ENCODE measurements at regions not wholly inside any gene's neighbourhood (a gene's known extent, or its start where the extent isn't known, plus 50 kb on each side); places are given as distances from the start of the nearest gene placed in this dataset.

- no peak for TF ChIP-seq CTCF (IDR thresholded peaks at IDR 0.05; ENCODE audit: insufficient read depth, low read length, poor library complexity, severe bottlenecking)
- H3K36me3 ChIP-seq (ENCODE audit: low read length), result no peaks in the 10 kb centered on the region
Measured at GRCh38 chr4:134282680-134283079, 81.1 kb upstream of the PABPC4L start.

GRCh38 chr4:134278675-134279074 is 77.1 kb upstream of the PABPC4L start:
- Histone ChIP-seq H3K4me2 (ENCODE audit: low read depth, low read length, poor library complexity, severe bottlenecking) (no peak overlapping the region), H2AFZ (ENCODE audit: low read depth, low read length, severe bottlenecking) (no peak overlapping the region), H3F3A (ENCODE audit: insufficient read depth) (no peaks in the 10 kb centered on the region), H3K27me3 (ENCODE audit: low read length) (no peaks in the 10 kb centered on the region), H3K36me3 (ENCODE audit: low read length) (no peaks in the 10 kb centered on the region), H3K79me2 (ENCODE audit: insufficient read depth, low read length) (no peaks in the 10 kb centered on the region), H4K20me1 (ENCODE audit: low read depth, low read length) (no peaks in the 10 kb centered on the region), H3K9ac (ENCODE audit: low read length) (no peak overlapping the region), H3K9me2 (replicated peaks; ENCODE audit: insufficient read depth, low read length) (no peaks in the 10 kb centered on the region), H3K27ac (ENCODE audit: low read depth, low read length) (no peak overlapping the region), H3K4me3 (ENCODE audit: insufficient read depth, low read length, poor library complexity, severe bottlenecking) (no peak overlapping the region), H3K9me3 (ENCODE audit: insufficient read depth, low read length) (no peaks in the 10 kb centered on the region)
- no peak for TF ChIP-seq CTCF (IDR thresholded peaks at IDR 0.05; ENCODE audit: insufficient read depth, low read length, poor library complexity, severe bottlenecking)

More at GRCh38 chr4:134282680-134283079, 81.1 kb upstream of the PABPC4L start:
- Histone ChIP-seq H3K9ac (ENCODE audit: low read length) (no peak overlapping the region), H2AFZ (ENCODE audit: low read depth, low read length, severe bottlenecking) (no peak overlapping the region), H4K20me1 (ENCODE audit: low read depth, low read length) (no peaks in the 10 kb centered on the region), H3K79me2 (ENCODE audit: insufficient read depth, low read length) (no peaks in the 10 kb centered on the region), H3K4me2 (ENCODE audit: low read depth, low read length, poor library complexity, severe bottlenecking) (no peak overlapping the region), H3K9me2 (replicated peaks; ENCODE audit: insufficient read depth, low read length) (no peaks in the 10 kb centered on the region), H3F3A (ENCODE audit: insufficient read depth) (no peaks in the 10 kb centered on the region), H3K27ac (ENCODE audit: low read depth, low read length) (no peak overlapping the region), H3K9me3 (ENCODE audit: insufficient read depth, low read length) (no peaks in the 10 kb centered on the region), H3K4me3 (ENCODE audit: insufficient read depth, low read length, poor library complexity, severe bottlenecking) (no peak overlapping the region), H3K27me3 (ENCODE audit: low read length) (no peaks in the 10 kb centered on the region)

- Histone ChIP-seq H3K9me2 (replicated peaks; ENCODE audit: insufficient read depth, low read length) (no peaks in the 10 kb centered on the region), H2AFZ (ENCODE audit: low read depth, low read length, severe bottlenecking) (no peak overlapping the region), H3K9ac (ENCODE audit: low read length) (no peak overlapping the region), H3K36me3 (ENCODE audit: low read length) (no peaks in the 10 kb centered on the region), H3K9me3 (ENCODE audit: insufficient read depth, low read length) (no peaks in the 10 kb centered on the region), H3K4me3 (ENCODE audit: insufficient read depth, low read length, poor library complexity, severe bottlenecking) (no peak overlapping the region), H3K27me3 (ENCODE audit: low read length) (no peaks in the 10 kb centered on the region), H3F3A (ENCODE audit: insufficient read depth) (no peaks in the 10 kb centered on the region), H3K4me2 (ENCODE audit: low read depth, low read length, poor library complexity, severe bottlenecking) (no peak overlapping the region), H4K20me1 (ENCODE audit: low read depth, low read length) (no peaks in the 10 kb centered on the region), H3K79me2 (ENCODE audit: insufficient read depth, low read length) (no peaks in the 10 kb centered on the region), H3K27ac (ENCODE audit: low read depth, low read length) (no peak overlapping the region)
- TF ChIP-seq CTCF (IDR thresholded peaks at IDR 0.05; ENCODE audit: insufficient read depth, low read length, poor library complexity, severe bottlenecking) (no peak), EZH2phosphoT487 (conservative IDR thresholded peaks at IDR 0.05; ENCODE audit: low read length) (no peak)
Measured at GRCh38 chr4:134276476-134276875, 74.9 kb upstream of the PABPC4L start.

- Histone ChIP-seq H3K9me3 (ENCODE audit: insufficient read depth, low read length) (no peaks in the 10 kb centered on the region), H3K9ac (ENCODE audit: low read length) (no peak overlapping the region), H3K79me2 (ENCODE audit: insufficient read depth, low read length) (no peaks in the 10 kb centered on the region), H3K9me2 (replicated peaks; ENCODE audit: insufficient read depth, low read length) (no peaks in the 10 kb centered on the region), H4K20me1 (ENCODE audit: low read depth, low read length) (no peaks in the 10 kb centered on the region), H2AFZ (ENCODE audit: low read depth, low read length, severe bottlenecking) (no peak overlapping the region), H3K36me3 (ENCODE audit: low read length) (no peaks in the 10 kb centered on the region), H3K27me3 (ENCODE audit: low read length) (no peaks in the 10 kb centered on the region), H3F3A (ENCODE audit: insufficient read depth) (no peaks in the 10 kb centered on the region), H3K27ac (ENCODE audit: low read depth, low read length) (no peak overlapping the region), H3K4me2 (ENCODE audit: low read depth, low read length, poor library complexity, severe bottlenecking) (no peak overlapping the region), H3K4me3 (ENCODE audit: insufficient read depth, low read length, poor library complexity, severe bottlenecking) (no peak overlapping the region)
- TF ChIP-seq CTCF (IDR thresholded peaks at IDR 0.05; ENCODE audit: insufficient read depth, low read length, poor library complexity, severe bottlenecking) (no peak), EZH2phosphoT487 (conservative IDR thresholded peaks at IDR 0.05; ENCODE audit: low read length) (no peak)
Measured at GRCh38 chr4:134260126-134260525, 58.5 kb upstream of the PABPC4L start.

All from SU-DHL-6 (cell line).